ENCODE measurements at regions not wholly inside any gene's neighbourhood (a gene's known extent, or its start where the extent isn't known, plus 50 kb on each side); places are given as distances from the start of the nearest gene placed in this dataset.

DNA sequence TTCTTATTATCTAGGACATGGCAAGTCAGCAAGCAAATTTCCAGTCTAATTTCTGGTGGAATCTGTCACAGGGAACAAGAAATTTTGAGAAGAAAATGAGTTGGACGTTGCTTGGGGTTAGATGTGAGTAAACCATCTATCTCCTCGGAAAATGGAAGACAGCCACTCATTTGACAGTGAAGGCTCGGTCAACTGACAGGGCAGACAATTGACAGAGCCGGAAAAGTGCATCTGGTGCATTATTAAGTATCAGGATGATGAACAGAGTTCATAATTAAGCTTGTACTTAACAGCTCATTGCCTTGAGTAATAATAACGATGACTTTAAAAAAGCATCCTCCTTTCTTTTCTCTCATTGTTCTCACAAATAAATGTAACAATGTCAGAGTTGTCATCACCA lies 168.4 kb downstream of the MAD2L1 start:
- peaks cover 4% of the 10 kb centered on the region for H3K27me3 Mint-ChIP-seq
- ATAC-seq (ENCODE audit: poor library complexity): no peak
- H3K9me3 Mint-ChIP-seq: no peaks in the 10 kb centered on the region
- POLR2A ChIA-PET: no interaction called here
- intact Hi-C loops (cut with DNase I, micrococcal nuclease): no loop called here
- Histone ChIP-seq H3K4me1 (ENCODE audit: insufficient read depth, low read length) (no peaks in the 10 kb centered on the region), H3K9me3 (ENCODE audit: control insufficient read depth in 1 of 2, insufficient read depth in 1 of 2, low read length in 2 of 2) (no peaks in the 10 kb centered on the region), H3K27me3 (ENCODE audit: control insufficient read depth in 1 of 2, insufficient read depth in 2 of 2, low read length in 2 of 2) (no peaks in the 10 kb centered on the region), H3K4me3 (ENCODE audit: low read length) (no peak overlapping the region), H3K36me3 (ENCODE audit: insufficient read depth, low read length) (no peaks in the 10 kb centered on the region), H3K27ac (ENCODE audit: low read depth in 1 of 2, low read length in 2 of 2) (no peak overlapping the region)
- H3K36me3 Mint-ChIP-seq (ENCODE audit: low read depth): no peaks in the 10 kb centered on the region
- CTCF ChIA-PET: no interaction called here
- TF ChIP-seq, protein P1, sequence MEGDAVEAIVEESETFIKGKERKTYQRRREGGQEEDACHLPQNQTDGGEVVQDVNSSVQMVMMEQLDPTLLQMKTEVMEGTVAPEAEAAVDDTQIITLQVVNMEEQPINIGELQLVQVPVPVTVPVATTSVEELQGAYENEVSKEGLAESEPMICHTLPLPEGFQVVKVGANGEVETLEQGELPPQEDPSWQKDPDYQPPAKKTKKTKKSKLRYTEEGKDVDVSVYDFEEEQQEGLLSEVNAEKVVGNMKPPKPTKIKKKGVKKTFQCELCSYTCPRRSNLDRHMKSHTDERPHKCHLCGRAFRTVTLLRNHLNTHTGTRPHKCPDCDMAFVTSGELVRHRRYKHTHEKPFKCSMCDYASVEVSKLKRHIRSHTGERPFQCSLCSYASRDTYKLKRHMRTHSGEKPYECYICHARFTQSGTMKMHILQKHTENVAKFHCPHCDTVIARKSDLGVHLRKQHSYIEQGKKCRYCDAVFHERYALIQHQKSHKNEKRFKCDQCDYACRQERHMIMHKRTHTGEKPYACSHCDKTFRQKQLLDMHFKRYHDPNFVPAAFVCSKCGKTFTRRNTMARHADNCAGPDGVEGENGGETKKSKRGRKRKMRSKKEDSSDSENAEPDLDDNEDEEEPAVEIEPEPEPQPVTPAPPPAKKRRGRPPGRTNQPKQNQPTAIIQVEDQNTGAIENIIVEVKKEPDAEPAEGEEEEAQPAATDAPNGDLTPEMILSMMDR (IDR thresholded peaks at IDR 0.05): no peak
- H3K27ac Mint-ChIP-seq: no peak overlapping the region
- no peaks in the 10 kb centered on the region for H3K4me1 Mint-ChIP-seq (ENCODE audit: low read depth)
- no peak for DNase-seq
- no peak overlapping the region for H3K4me3 Mint-ChIP-seq

DNA sequence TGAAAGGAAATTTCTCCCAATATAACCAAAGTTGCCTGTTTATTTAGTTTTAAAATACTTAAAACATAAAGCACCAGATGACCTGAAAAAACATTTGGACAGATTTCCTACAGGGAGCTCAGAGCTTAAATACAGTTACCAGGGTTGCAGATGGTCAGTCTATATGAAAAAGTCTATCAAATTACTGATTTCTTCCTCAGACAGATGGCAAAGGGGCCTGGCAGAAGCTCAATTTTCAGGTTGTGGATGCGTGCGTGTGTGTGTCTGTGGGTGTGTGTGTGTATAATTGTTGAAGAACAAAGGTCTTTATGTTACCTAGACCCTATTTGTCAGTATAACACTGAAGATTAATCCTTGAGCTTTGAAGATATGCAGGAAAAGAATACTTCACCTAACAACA lies 169.4 kb downstream of the MAD2L1 start:
- POLR2A ChIA-PET: no interaction called here
- H3K9me3 ChIP-seq (ENCODE audit: control insufficient read depth in 1 of 2, insufficient read depth in 1 of 2, low read length in 2 of 2): no peaks in the 10 kb centered on the region
- CTCF ChIA-PET: no interaction called here
- H3K36me3 Mint-ChIP-seq (ENCODE audit: low read depth): no peaks in the 10 kb centered on the region
- H3K9me3 Mint-ChIP-seq: no peaks in the 10 kb centered on the region
- H3K4me3 ChIP-seq (ENCODE audit: low read length): no peak overlapping the region
- H3K36me3 ChIP-seq (ENCODE audit: insufficient read depth, low read length): no peaks in the 10 kb centered on the region
- no peak overlapping the region for H3K27ac Mint-ChIP-seq
- H3K27me3 ChIP-seq (ENCODE audit: control insufficient read depth in 1 of 2, insufficient read depth in 2 of 2, low read length in 2 of 2): no peaks in the 10 kb centered on the region
- no peaks in the 10 kb centered on the region for H3K4me1 ChIP-seq (ENCODE audit: insufficient read depth, low read length)
- DNase-seq: no peak
- peaks cover 4% of the 10 kb centered on the region for H3K27me3 Mint-ChIP-seq
- TF ChIP-seq, protein P1 (IDR thresholded peaks at IDR 0.05): no peak
- no peak overlapping the region for H3K4me3 Mint-ChIP-seq
- intact Hi-C loops (cut with DNase I, micrococcal nuclease): no loop called here
- H3K27ac ChIP-seq (ENCODE audit: low read depth in 1 of 2, low read length in 2 of 2): no peak overlapping the region
- ATAC-seq (ENCODE audit: poor library complexity): no peak
- H3K4me1 Mint-ChIP-seq (ENCODE audit: low read depth): no peaks in the 10 kb centered on the region

DNA sequence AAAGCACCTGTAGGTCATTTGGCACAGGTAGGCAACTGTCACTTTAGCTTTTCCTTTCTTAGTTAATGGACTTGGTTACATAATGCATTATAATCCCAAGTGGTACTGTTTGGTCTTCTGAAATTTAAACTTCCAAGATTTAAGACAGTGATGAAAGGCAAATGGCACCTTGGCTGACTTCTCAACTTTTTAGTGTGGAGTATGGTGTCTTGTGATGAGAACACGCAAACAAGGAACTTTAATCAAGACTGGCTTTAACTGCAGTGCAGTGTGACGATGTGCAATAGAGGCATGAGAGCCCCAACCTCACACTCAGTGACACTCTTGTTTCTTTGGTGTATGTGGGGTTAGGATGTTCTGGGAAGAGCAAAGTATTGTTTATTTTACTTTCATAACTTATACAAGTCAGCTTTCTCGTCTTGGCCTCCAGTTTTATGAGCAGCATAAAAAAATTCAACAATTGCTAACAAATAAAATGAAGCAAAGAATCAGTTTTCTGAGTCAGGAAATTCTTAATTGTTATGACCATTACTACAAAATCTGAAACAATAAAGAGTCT lies 171.9 kb downstream of the MAD2L1 start:
- DNase-seq (no peak), ATAC-seq (ENCODE audit: poor library complexity) (no peak)
- Histone ChIP-seq H3K4me1 (ENCODE audit: insufficient read depth, low read length) (no peaks in the 10 kb centered on the region), H3K27ac (ENCODE audit: low read depth in 1 of 2, low read length in 2 of 2) (no peak overlapping the region), H3K4me3 (ENCODE audit: low read length) (no peak overlapping the region), H3K9me3 (ENCODE audit: control insufficient read depth in 1 of 2, insufficient read depth in 1 of 2, low read length in 2 of 2) (no peaks in the 10 kb centered on the region), H3K27me3 (ENCODE audit: control insufficient read depth in 1 of 2, insufficient read depth in 2 of 2, low read length in 2 of 2) (no peaks in the 10 kb centered on the region), H3K36me3 (ENCODE audit: insufficient read depth, low read length) (no peaks in the 10 kb centered on the region)
- intact Hi-C loops (cut with DNase I, micrococcal nuclease): no loop called here
- Mint-ChIP-seq H3K27me3 (peaks cover 4% of the 10 kb centered on the region), H3K4me1 (ENCODE audit: low read depth) (no peaks in the 10 kb centered on the region), H3K9me3 (no peaks in the 10 kb centered on the region), H3K36me3 (ENCODE audit: low read depth) (no peaks in the 10 kb centered on the region), H3K27ac (no peak overlapping the region), H3K4me3 (no peak overlapping the region)
- POLR2A ChIA-PET: no interaction called here
- TF ChIP-seq, protein P1 (IDR thresholded peaks at IDR 0.05): no peak
- CTCF ChIA-PET: no interaction called here
